A673 (cell line): ENCODE measurements at regions not wholly inside any gene's neighbourhood (a gene's known extent, or its start where the extent isn't known, plus 50 kb on each side); places are given as distances from the start of the nearest gene placed in this dataset.

Source experiments
- EZH2 ChIP-seq: fragments of 200-600 bp; sonication (generic); IDR thresholded peaks from 2 replicates; pipeline ENCODE4 v1.6.1; 2017; ENCODE audit warnings: borderline replicate concordance, low read depth, mild to moderate bottlenecking, mixed read lengths, antibody characterized with exemption, low read length; ENCODE audit not compliant: poor library complexity, severe bottlenecking
- TF ChIP-seq, protein P1 (sequence below): fragments of 300-800, 200-600 bp; sonication (generic); conservative IDR thresholded peaks from 2 replicates; pipeline ENCODE4 v1.5.1; 2017; ENCODE audit warnings: low read depth, mild to moderate bottlenecking, antibody characterized with exemption, low read length, moderate library complexity, mixed read lengths

DNA sequence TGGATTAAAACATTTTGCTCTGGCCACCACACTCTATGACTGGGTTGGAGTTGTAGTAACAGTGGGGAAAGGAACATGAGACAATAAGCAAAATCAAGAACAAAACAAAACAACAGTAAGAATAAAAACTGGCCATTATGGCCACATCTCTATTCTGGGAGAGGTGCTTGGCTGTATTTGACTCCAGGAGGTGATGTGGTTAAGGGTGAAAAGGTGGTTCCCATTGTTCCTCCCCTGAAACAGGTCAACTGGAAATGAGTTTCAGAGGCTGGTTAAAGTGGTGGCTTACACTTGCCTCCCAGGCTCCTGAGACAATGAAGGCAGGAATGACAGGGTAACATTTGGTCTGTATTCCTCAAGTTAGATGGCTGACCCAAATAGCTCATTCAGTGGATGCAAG is 67.3 kb upstream of the FANCL start:
- TF ChIP-seq, protein P1, sequence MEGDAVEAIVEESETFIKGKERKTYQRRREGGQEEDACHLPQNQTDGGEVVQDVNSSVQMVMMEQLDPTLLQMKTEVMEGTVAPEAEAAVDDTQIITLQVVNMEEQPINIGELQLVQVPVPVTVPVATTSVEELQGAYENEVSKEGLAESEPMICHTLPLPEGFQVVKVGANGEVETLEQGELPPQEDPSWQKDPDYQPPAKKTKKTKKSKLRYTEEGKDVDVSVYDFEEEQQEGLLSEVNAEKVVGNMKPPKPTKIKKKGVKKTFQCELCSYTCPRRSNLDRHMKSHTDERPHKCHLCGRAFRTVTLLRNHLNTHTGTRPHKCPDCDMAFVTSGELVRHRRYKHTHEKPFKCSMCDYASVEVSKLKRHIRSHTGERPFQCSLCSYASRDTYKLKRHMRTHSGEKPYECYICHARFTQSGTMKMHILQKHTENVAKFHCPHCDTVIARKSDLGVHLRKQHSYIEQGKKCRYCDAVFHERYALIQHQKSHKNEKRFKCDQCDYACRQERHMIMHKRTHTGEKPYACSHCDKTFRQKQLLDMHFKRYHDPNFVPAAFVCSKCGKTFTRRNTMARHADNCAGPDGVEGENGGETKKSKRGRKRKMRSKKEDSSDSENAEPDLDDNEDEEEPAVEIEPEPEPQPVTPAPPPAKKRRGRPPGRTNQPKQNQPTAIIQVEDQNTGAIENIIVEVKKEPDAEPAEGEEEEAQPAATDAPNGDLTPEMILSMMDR = no peak
- TF ChIP-seq EZH2 = no peak
